HG02870 (cell line): ENCODE measurements at regions not wholly inside any gene's neighbourhood (a gene's known extent, or its start where the extent isn't known, plus 50 kb on each side); places are given as distances from the start of the nearest gene placed in this dataset.

Experiments
- ATAC-seq: cut with Tn5 transposase; IDR thresholded peaks from one replicate; pipeline ENCODE4 v1.9.1; 2021; ENCODE audit warnings: mild to moderate bottlenecking, moderate library complexity; ENCODE audit not compliant: unreplicated experiment

DNA sequence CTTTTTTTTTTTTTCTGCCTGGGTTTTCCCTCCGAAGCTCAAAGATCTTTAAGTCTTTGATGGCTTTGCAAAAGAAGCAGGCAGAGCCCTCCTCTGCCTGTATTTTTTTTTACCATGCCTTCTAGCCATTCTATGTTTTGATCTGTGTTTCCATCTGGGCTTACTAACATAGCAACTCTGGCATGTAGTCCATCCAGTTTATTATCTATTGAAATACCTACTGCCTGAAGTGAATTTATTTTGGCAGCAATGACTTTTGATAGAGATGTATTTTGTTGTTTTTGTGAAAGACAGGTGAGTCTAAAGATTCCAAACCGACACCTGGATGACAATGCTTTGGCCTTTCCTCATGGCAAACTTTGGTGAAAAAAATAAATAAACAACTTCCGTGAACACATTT lies 1157.7 kb upstream of the MAP3K7 start:
- ATAC-seq = no peak

DNA sequence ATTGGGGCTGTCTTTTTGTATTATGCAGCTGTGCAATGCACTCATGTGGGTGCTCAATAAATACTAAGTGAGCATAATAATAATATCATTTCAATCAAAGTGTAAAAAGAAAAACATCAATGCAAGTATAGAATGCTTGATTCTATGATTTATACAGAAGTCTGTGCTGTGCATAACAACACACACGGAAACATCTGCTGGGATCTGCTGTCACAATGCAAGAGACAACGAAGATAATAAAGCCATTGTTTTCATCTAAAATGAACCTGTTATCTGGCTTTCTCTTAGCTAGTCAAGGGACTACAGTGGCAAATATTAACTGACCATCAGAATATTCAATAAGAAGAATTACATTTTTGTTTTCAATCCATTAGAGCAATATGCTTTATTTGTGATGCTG lies 1156.9 kb upstream of the MAP3K7 start:
- no peak for ATAC-seq

GRCh38 chr6:91731939-91732338 lies 1145.1 kb upstream of the MAP3K7 start:
- no peak for ATAC-seq

GRCh38 chr6:91730710-91731109 lies 1143.8 kb upstream of the MAP3K7 start:
- no peak for ATAC-seq

- no peak for ATAC-seq
Measured at GRCh38 chr6:91720324-91720723, 1133.5 kb upstream of the MAP3K7 start.

- no peak for ATAC-seq
Measured at GRCh38 chr6:91719414-91719813, 1132.5 kb upstream of the MAP3K7 start.

DNA sequence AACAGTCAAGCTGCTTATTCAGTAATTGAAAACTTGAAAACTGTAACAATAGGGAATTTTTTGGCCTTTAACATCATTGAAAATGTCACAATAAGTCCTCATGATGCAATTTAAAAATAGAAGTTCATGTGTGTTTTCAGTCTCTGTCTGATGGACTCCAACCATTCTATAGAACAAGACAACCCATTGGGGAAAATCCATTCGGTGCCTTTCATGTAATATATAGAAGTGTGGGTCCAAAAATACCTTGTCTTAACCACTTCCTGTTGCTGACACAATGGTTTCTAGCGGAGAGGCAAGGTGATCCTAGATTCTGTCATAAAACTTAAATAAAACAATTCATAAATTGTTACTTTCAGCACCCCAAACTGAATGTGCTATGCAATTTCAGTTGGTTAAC lies 1131.3 kb upstream of the MAP3K7 start:
- no peak for ATAC-seq

- no peak for ATAC-seq
Measured at GRCh38 chr6:91717094-91717493, 1130.2 kb upstream of the MAP3K7 start.

GRCh38 chr6:91716361-91716760 lies 1129.5 kb upstream of the MAP3K7 start:
- no peak for ATAC-seq

GRCh38 chr6:91715171-91715805 lies 1128.4 kb upstream of the MAP3K7 start:
- ATAC-seq = no peak

- no peak for ATAC-seq
Measured at GRCh38 chr6:91713911-91714310, 1127.0 kb upstream of the MAP3K7 start.

DNA sequence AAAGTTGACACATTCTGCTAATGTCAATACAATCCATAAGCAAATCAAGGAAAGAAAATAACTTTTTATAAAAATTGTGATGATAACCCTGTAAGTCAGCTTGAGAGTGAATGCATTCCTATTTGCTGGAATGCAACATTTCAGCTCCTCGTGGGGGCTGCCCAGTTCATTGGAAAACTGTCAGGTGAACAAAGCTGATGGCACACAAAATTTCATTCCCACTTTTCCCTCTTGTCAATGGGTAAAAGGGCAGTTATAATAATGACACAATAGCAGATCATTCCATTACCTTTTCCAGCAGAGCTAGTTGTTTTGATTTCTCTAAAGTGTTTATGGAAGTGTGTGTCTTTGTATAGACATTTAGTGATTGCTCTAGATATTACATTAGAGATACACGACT lies 1124.6 kb upstream of the MAP3K7 start:
- no peak for ATAC-seq

GRCh38 chr6:91710342-91710741 lies 1123.5 kb upstream of the MAP3K7 start:
- ATAC-seq = no peak

GRCh38 chr6:91708534-91708933 lies 1121.7 kb upstream of the MAP3K7 start:
- ATAC-seq = no peak

DNA sequence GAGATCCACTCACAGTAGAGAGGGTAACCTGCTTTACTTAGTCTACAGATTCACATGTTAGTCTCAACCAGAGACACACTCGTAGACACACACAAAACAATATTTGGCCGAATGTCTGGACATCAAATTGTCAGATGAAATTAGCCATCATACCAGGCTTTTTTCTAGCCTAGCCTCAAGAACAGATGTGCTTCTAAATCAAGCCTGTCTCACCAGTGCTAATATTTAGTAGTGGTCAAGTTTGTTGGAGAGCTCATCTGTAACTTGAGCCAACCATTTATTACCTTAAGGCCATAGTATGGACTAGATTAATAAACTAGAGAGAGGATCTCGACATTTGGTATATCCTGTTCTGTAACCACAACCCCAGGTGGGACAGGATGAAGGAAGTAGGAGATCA lies 1118.8 kb upstream of the MAP3K7 start:
- ATAC-seq = no peak

DNA sequence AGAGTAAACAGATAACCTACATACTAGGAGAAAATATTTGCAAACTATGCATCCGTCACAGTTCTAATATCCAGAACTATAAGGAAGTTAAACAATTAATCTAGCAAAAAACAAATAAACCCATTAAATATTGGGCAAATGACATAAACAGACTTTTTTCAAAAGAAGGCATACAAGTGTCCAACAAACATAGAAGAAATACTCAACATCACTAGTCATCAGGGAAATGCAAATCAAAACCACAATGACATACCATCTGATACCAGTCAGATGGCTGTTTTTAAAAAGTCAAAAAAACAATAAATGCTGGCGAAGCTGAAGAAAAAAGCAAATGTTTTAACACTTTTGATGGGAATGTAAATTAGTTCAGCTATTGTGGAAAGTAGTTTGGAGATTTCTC lies 1117.7 kb upstream of the MAP3K7 start:
- ATAC-seq = no peak

- no peak for ATAC-seq
Measured at GRCh38 chr6:91697010-91697695, 1110.3 kb upstream of the MAP3K7 start.

DNA sequence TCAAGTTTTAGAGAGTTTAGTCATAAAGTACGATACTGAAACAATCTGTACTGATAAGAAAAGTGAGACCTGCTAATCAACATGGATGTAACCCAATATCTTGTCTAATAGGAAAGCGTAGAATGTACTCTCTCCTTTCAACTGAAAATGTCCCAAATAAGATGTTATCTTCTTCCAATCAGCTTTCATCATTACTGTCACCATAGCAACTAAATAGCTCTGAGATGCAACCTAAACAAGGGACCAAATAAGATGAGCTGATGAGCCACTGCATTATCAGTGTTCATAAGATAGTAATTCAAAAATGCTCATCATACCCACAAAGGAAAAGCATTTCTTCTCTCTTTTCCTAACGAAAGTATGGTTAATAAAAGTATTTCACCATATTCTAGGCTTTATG lies 1108.3 kb upstream of the MAP3K7 start:
- ATAC-seq = no peak

DNA sequence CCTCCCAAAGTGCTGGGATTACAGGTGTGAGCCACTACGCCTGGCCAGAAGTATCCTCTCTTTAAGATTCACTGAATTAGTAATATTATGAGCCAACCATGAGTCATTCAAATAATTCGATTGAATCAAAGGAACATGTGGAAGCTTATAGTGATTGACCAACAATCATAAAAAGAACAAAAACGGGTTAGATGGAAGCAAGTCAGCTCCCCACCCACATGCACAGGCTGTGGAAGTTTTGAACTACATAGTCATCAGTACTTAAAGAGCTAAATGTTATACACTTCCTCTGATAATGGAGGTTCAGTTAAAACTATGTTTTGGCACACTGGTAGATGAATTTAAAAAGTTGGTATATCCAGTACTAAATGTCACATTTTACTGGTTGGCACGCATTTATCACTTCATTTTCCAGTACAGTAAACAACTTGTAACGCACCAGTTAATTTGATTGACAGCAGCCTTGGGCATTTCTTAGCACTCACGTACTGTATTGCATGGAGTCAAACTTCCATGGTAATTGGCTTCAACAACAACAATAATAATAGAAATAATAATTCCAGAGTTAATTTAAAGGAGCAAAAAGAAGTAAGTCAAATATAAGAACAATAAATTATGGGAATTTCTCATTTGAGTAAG lies 1107.3 kb upstream of the MAP3K7 start:
- no peak for ATAC-seq

- ATAC-seq = no peak
Measured at GRCh38 chr6:91691449-91691848, 1104.6 kb upstream of the MAP3K7 start.

DNA sequence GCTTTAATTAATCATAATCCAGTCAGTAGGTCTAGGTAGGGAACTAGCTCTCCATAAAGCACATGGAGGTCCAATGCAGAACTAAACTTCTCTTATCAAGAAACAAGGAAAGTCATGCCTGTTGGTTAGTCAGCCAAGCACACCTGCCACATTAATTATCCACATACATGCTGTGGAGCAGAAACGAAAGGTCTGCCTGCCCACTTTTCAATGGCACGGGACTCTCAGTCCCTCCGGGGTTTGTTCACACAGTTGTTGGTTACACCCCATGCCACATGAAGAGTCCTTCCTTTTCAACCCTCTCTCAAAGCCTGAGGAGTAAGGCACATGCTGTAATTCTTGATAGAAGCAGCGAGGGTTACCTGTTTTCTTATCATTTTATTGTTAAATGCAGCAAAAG lies 1096.4 kb upstream of the MAP3K7 start:
- no peak for ATAC-seq

DNA sequence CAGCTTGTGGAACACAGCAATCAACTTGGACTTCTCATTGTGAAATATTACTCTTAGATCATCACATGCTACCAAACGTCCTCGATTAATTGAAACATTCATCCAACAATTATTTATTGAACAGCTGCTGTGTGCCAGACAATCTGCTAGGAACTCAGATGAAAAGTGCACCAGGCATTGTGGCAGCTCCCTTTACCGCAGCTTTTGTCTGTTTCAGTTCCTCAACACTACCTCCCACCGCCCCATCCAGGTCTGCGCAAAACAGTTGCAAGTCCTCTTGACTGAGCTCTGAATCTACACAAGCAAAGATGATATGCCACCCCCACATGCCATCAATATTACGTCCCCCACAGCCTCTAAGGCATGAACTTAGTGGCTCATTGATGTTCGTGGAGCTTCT lies 1094.4 kb upstream of the MAP3K7 start:
- no peak for ATAC-seq
